HepG2 (cell line): ENCODE measurements at regions not wholly inside any gene's neighbourhood (a gene's known extent, or its start where the extent isn't known, plus 50 kb on each side); places are given as distances from the start of the nearest gene placed in this dataset.

Source experiments
- ETV6 ChIP-seq: sonication (generic); formaldehyde crosslinking; conservative IDR thresholded peaks from 2 replicates; pipeline ENCODE4 v1.4.0; 2020; ENCODE audit warnings: missing genetic modification reagents
- MAZ ChIP-seq, 2 experiments: sonication (generic) in 1 of 2; formaldehyde crosslinking in 1 of 2; IDR thresholded peaks; 2 replicates each; pipeline versions ENCODE4 v1.5.0 to v1.6.1; 2012 to 2020; ENCODE audit warnings: low read depth in 2 of 2, mild to moderate bottlenecking in 2 of 2, borderline replicate concordance in 1 of 2, improper control_type of control experiment in 1 of 2, low read length in 1 of 2, missing genetic modification reagents in 1 of 2, moderate library complexity in 1 of 2
- NR3C1 ChIP-seq: sonication (generic); formaldehyde crosslinking; IDR thresholded peaks from 2 replicates; pipeline ENCODE4 v1.4.0; 2020; ENCODE audit warnings: missing genetic modification reagents
- PHF8 ChIP-seq: sonication (generic); formaldehyde crosslinking; IDR thresholded peaks from 2 replicates; pipeline ENCODE4 v1.5.0; 2020; ENCODE audit warnings: missing genetic modification reagents
- POLR2A ChIP-seq, 2 experiments: IDR thresholded peaks; 2 replicates each; pipeline ENCODE4 v1.6.1; 2011; ENCODE audit warnings: low read depth in 2 of 2, low read length in 2 of 2, mild to moderate bottlenecking in 1 of 2, moderate library complexity in 1 of 2; ENCODE audit not compliant: insufficient read depth in 1 of 2
- SALL2 ChIP-seq: sonication (generic); formaldehyde crosslinking; IDR thresholded peaks from 2 replicates; pipeline ENCODE4 v1.8.1; 2023; ENCODE audit warnings: mild to moderate bottlenecking, missing genetic modification reagents, inconsistent platforms
- ZC3H4 ChIP-seq: sonication (generic); formaldehyde crosslinking; IDR thresholded peaks from 2 replicates; pipeline ENCODE4 v1.4.0; 2020; ENCODE audit warnings: missing genetic modification reagents, borderline replicate concordance
- ZNF589 ChIP-seq: sonication (generic); formaldehyde crosslinking; conservative IDR thresholded peaks from 2 replicates; pipeline ENCODE4 v1.8.0; 2022; ENCODE audit warnings: mild to moderate bottlenecking, moderate library complexity, missing genetic modification reagents

DNA sequence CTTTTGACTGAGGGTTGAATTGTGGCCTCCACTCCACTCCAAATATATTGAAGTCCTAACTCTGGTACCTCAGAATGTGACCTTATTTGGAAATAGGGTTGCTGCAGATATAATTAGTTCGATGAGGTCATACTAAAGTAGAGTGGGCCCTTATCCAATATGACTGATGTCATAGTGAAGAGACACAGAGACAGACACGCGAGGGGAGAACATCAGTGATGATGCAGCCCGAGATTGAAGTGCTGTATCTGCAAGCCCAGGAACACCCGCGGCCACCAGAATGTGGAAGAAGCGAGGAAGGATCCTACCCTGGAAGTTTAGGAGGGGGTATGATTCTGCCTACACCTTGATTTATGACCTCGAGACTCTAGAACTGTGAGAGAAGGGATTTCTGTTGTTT is 279.0 kb downstream of the ANKRD50 start:
- TF ChIP-seq SALL2, result no peak
- no peak for TF ChIP-seq ZC3H4
- no peak for TF ChIP-seq ZNF589 (CRISPR knock-in tag)
- no peak for TF ChIP-seq NR3C1 (CRISPR knock-in tag)
- no peak for TF ChIP-seq PHF8 (CRISPR knock-in tag)
- no peak for TF ChIP-seq MAZ (IDR thresholded peaks at IDR 0.05; ENCODE audit: borderline replicate concordance, low read depth, low read length)
- no peak for TF ChIP-seq MAZ (CRISPR knock-in tag; IDR thresholded peaks at IDR 0.05; ENCODE audit: low read depth)
- TF ChIP-seq ETV6, result no peak
- TF ChIP-seq POLR2A (IDR thresholded peaks at IDR 0.05; ENCODE audit: insufficient read depth in 1 of 2, low read depth in 2 of 2, low read length in 2 of 2), result no peak
